GM18508 (cell line): ENCODE measurements at regions not wholly inside any gene's neighbourhood (a gene's known extent, or its start where the extent isn't known, plus 50 kb on each side); places are given as distances from the start of the nearest gene placed in this dataset.
"Not testable (repeated sequence)": the region's sequence is repeated elsewhere in the genome, so short reads cannot be mapped to it uniquely, and the experiment has no call there.

Experiments used
- ATAC-seq: cut with Tn5 transposase; IDR thresholded peaks from one replicate; pipeline ENCODE4 v1.9.1; 2021; ENCODE audit warnings: moderate number of reproducible peaks; ENCODE audit not compliant: insufficient read depth, unreplicated experiment

DNA sequence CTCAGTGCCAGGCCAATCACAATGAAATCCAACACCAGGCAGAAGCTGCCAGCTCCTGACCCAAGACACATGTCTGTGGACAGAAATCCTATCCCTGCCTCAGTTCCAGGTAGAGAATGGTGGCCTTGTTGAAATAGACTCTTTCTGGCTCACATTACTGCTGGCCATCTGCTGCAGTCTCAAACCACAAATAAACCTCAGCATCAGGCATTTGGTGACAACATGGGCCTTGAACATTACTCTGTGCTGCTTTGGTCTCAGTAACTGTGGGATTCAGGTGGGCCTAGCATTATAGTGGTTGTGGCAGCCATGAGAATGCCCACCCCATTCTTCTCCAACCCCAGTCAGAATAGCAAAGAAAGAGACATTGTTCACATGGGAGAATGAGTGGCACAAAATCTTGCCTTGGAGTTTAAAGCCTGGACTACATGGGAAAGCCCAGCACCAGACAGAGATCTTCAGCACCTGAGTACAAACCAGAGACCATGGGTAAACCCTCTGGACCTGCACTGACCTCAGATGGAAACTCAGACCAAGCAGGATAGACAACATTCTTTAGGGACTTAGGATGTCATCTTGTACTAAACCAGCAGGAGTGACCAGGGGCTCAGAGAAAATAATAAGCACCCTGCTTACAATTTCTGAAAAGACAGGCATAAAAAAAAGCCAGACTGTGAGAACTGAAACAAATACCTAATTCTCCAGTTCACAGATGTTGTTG, 50.4 kb upstream of the TRAM1L1 start:
- ATAC-seq, result no peak

DNA sequence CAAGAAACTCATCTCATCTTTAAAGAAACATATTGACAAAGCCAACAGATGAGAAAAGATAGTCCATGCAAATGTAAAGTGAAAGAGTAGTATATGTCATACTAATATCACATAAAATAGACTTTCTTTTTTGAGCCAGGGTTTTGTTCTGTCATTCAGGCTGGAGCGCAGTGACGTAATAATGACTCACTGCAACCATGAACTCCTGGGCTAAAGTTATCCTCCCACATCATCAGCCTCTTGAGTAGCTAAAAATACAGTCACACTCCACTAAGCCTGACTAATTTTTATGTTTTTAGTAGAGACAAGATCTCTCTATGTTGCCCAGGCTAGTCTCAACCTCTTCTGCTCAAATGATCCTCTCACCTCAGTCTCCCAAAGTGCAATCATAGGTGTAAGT, 51.8 kb upstream of the TRAM1L1 start:
- ATAC-seq, result no peak

- ATAC-seq, result not testable (repeated sequence)
These were observed 53.4 kb upstream of the TRAM1L1 start for GRCh38 chr4:117138732-117139131.

DNA sequence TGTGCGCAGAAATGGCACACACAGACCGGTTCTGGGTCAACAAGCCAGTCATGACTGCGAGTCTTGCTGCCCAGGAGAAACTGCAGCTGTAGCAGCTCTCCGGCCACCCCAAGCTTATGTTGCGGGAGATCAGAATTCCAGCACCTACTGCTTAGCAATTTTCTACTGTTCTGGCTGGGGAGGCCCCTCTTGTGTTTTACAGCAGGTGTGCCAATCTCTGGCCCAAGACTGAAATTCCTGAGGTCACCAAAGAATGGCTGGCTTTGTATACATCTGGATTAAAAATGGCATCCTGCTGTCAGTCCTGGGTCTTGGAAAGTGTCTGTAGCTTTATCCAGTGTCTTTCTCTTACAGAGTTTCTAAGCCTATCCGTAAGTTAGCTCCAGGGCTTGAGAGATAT, 68.9 kb upstream of the TRAM1L1 start:
- ATAC-seq, result no peak

GRCh38 chr4:117156806-117157205, 71.4 kb upstream of the TRAM1L1 start:
- ATAC-seq, result no peak

DNA sequence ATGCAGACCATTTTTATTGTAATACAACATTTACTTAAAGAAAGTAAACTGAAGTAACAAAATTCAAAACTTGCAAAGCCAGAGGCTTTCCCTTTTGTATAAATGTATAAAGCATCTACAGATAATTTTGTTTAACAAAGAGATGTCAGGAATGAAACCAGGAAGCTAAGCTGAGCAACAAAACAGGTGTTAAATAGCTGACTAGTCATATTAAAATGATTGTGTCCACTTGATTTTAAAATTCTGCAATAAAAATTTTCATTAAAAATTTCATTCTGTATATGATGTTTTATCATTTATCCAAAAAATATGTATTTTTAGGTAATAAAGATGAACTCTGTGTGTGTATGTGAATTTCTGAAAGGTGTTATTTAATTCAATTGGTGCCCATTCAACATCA, 72.0 kb upstream of the TRAM1L1 start:
- ATAC-seq, result no peak

- no peak for ATAC-seq
These were observed 77.6 kb upstream of the TRAM1L1 start for GRCh38 chr4:117162976-117163375.

GRCh38 chr4:117164338-117164737, 79.0 kb upstream of the TRAM1L1 start:
- ATAC-seq, result no peak

DNA sequence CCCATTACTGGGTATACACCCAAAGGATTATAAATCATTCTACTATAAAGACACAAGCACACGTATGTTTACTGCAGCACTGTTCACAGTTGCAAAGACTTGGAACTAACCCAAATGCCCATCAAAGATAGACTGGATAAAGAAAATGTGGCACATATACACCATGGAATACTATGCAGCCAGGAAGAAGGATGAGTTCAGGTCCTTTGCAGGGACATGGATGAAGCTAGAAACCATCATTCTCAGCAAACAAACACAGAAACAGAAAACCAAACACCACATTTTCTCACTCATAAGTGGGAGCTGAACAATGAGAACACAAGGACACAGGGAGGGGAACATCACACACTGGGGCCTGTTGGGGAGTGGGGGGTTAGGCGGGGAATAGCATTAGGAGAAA, 90.0 kb upstream of the TRAM1L1 start:
- ATAC-seq, result not testable (repeated sequence)

GRCh38 chr4:117203231-117203630, 117.9 kb upstream of the TRAM1L1 start:
- no peak for ATAC-seq

DNA sequence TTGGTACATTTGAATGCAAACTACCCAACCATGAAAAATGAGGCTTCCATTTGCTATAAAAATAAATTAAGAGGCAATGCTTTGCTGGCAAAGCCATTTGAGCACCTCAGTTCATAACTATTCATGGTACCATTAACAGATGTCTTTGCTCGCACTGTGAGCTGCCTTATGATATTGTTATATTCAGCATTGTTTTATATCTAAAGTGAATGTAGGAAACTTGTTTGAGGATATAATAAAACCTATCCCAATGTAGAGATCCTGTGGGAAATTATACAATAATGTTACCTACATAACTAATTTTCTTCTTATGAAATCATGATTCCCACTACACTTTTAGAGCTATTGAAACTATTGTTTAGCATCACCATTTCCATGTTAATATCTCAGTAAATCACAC, 125.2 kb upstream of the TRAM1L1 start:
- no peak for ATAC-seq

DNA sequence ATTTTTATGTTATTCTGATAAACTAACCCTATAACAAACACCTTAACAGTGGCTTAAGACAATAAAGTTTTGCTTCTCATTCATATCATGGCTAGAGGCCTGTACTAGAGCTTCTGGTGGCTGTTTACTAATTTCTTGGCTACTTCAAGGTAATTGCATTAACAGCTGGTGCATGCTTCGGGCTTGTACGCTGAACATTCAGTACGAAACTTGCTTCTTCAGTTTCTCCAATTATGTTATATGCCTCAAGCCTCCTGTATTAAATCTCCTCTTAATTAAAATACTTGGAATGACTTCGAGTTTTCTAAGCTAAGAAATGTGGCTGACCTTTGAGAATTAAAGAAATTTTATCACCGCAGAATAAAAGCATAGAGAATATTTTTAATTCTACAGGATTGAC, 138.9 kb upstream of the TRAM1L1 start:
- ATAC-seq, result no peak

- no peak for ATAC-seq
These were observed 140.1 kb upstream of the TRAM1L1 start for GRCh38 chr4:117225471-117225870.

- ATAC-seq, result no peak
These were observed 142.5 kb upstream of the TRAM1L1 start for GRCh38 chr4:117227925-117228324.

DNA sequence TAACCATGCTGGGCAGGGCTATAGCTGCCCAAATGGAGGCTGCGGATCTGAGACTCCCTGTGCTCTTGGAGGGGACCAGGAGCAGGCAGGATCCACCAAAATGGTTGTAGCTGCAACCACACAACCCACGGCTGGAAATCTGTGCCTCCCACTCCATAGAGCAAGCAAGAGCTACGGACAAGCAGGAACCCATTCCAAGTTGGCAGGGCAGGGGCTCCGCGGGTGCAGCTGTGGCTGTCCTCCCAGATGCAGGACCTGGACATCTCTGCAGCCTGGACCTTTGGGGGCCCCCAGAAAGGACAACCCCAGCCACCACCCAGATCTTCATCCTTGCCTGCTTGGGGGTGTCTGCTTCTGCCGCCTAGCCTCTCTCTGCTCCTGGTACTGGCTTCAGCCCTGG, 154.1 kb upstream of the TRAM1L1 start:
- no peak for ATAC-seq

- ATAC-seq, result peak; percentile 94
These were observed 164.0 kb upstream of the TRAM1L1 start for GRCh38 chr4:117249333-117249732.

- no peak for ATAC-seq
These were observed 178.7 kb upstream of the TRAM1L1 start for GRCh38 chr4:117264072-117264471.

GRCh38 chr4:117267317-117267716, 181.9 kb upstream of the TRAM1L1 start:
- ATAC-seq, result no peak

GRCh38 chr4:117284736-117285135, 199.4 kb upstream of the TRAM1L1 start:
- no peak for ATAC-seq

DNA sequence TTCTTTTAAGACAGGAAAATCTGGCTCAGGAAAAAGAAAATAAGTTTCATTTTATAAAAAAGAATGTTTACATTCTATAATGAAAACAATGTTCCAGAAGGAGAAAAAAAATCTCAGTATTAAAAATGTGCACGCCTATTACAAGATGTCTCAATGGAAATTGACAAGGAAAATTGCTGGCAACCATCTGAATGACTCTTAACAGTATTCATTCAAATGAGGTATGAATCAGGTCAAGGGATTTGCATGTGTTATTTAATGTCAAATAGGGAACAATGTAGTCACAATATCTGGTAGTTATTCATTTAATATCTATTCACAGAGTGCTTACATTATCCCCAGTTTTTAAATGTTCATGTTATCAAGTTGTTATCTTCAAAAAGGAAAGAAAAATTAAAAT, 208.4 kb upstream of the TRAM1L1 start:
- ATAC-seq, result no peak

GRCh38 chr4:117302226-117302625, 216.8 kb upstream of the TRAM1L1 start:
- ATAC-seq, result no peak

DNA sequence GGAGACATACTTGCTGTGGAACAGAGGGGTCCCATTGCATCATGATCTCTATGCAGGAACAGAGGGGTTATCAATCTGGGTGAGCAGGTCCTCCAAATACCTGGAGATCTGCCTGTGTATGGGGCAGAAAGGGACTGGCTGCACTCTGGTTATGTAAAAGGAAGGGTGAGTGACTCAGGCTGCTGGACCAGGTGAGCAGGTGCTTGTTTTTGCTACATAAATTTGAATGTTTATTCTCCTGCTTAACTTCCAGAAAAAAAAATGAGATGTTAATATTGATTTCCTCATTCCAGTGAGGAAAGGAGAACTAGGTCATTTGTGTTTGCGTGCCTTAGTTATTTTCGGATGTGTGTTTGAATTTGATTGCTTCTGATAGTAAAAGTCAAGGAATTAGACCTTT, 225.8 kb upstream of the TRAM1L1 start:
- ATAC-seq, result no peak

- ATAC-seq, result no peak
These were observed 226.6 kb upstream of the TRAM1L1 start for GRCh38 chr4:117311989-117312388.
